ENCODE measurements at regions not wholly inside any gene's neighbourhood (a gene's known extent, or its start where the extent isn't known, plus 50 kb on each side); places are given as distances from the start of the nearest gene placed in this dataset.

DNA sequence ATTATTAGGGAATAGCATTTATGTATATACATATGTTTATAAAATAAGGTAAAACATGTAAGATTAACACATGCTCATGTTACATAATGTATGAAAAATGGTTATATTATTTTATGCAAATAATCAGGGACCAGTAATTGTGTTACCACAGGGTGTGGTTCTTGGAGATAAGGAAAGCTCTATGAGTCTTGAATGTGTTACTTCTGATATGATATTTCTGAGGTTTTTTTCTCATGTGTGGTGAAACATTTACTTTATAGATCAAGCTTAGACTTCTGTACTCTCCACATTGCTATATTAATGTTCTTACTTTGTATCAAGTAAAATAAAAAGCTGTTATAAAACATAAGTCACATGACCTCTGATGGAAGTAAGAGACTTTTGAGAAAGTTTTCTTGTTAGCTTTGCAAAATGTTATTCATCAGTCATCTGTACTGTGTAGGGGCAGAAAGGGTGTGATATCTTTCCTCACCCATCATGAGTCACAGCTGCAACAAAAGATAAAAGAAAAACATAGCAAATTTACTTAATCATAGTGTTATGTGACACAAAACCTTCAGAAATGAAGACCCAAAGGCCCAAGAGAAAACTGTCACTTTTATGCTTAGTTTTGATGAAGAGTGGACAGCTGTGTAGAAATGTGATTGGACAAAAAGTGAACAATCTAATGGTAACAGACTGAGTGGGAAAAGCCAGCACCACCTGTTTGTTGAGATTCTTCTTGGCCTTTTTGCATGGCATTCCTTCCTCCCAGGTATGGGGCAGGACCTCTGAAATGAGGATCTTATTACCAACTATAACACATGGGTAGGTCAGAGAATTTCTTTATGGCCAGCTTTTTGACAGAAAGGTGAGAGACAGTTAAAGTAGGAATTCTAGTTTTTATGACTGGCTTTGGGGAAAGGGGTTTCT lies 632.3 kb downstream of the PDHA2 start:
- no peak for DNase-seq
- H3K9me3 Mint-ChIP-seq (ENCODE audit: insufficient read depth), result peaks cover 8% of the 10 kb centered on the region
- no peak overlapping the region for H3K27ac ChIP-seq (ENCODE audit: low read length in 2 of 2)
- ATAC-seq (ENCODE audit: low read depth), result no peak
- H3K4me3 Mint-ChIP-seq, result no peak overlapping the region
- H3K79me2 ChIP-seq (ENCODE audit: control insufficient read depth, insufficient read depth, low read length), result no peaks in the 10 kb centered on the region
- no peak overlapping the region for H3K4me3 ChIP-seq (ENCODE audit: control extremely low read depth in 1 of 5, extremely low read depth in 1 of 5, insufficient read depth in 1 of 5, low read depth in 2 of 5, low read length in 4 of 5)
- H3K4me1 Mint-ChIP-seq, result no peaks in the 10 kb centered on the region
- H2AFZ ChIP-seq (ENCODE audit: insufficient read depth, low read depth, low read length, poor library complexity, severe bottlenecking), result no peak overlapping the region
- no peak overlapping the region for H3K9ac ChIP-seq (ENCODE audit: low read length)
- no peak overlapping the region for H3K4me2 ChIP-seq (replicated peaks; ENCODE audit: low read depth, low read length, poor library complexity, severe bottlenecking)
- POLR2A ChIA-PET, result no interaction called here
- H4K20me1 ChIP-seq (ENCODE audit: control insufficient read depth, insufficient read depth, low read length, poor library complexity, severe bottlenecking), result no peaks in the 10 kb centered on the region
- TF ChIP-seq, protein P1, sequence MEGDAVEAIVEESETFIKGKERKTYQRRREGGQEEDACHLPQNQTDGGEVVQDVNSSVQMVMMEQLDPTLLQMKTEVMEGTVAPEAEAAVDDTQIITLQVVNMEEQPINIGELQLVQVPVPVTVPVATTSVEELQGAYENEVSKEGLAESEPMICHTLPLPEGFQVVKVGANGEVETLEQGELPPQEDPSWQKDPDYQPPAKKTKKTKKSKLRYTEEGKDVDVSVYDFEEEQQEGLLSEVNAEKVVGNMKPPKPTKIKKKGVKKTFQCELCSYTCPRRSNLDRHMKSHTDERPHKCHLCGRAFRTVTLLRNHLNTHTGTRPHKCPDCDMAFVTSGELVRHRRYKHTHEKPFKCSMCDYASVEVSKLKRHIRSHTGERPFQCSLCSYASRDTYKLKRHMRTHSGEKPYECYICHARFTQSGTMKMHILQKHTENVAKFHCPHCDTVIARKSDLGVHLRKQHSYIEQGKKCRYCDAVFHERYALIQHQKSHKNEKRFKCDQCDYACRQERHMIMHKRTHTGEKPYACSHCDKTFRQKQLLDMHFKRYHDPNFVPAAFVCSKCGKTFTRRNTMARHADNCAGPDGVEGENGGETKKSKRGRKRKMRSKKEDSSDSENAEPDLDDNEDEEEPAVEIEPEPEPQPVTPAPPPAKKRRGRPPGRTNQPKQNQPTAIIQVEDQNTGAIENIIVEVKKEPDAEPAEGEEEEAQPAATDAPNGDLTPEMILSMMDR (IDR thresholded peaks at IDR 0.05), result no peak
- TF ChIP-seq EZH2 (IDR thresholded peaks at IDR 0.05; ENCODE audit: borderline replicate concordance, insufficient read depth, low read depth, low read length, poor library complexity, severe bottlenecking), result no peak
- peaks cover 0 to 7% (median 5%) of the 10 kb centered on the region in 3 donors for H3K9me3 ChIP-seq (ENCODE audit: control extremely low read depth in 1 of 3, control insufficient read depth in 2 of 3, insufficient read depth in 1 of 3, low read length in 2 of 3)
- CTCF ChIA-PET, result no interaction called here
- H3K27ac Mint-ChIP-seq, result no peak overlapping the region
- no peaks in the 10 kb centered on the region for H3K36me3 ChIP-seq (replicated peaks in 1 of 2; ENCODE audit: control extremely low read depth in 1 of 2, control insufficient read depth in 1 of 2, extremely low read depth in 1 of 2, insufficient read depth in 2 of 2, low read length in 1 of 2)
- no peaks in the 10 kb centered on the region for H3K27me3 Mint-ChIP-seq
- H3K27me3 ChIP-seq (replicated peaks in 1 of 4; ENCODE audit: control extremely low read depth in 1 of 4, control insufficient read depth in 3 of 4, insufficient read depth in 4 of 4, low read length in 3 of 4), result no peaks in the 10 kb centered on the region
- no peaks in the 10 kb centered on the region for H3K4me1 ChIP-seq (ENCODE audit: control insufficient read depth in 2 of 2, insufficient read depth in 2 of 2, low read length in 2 of 2)
- intact Hi-C loops (cut with micrococcal nuclease), result no loop called here

DNA sequence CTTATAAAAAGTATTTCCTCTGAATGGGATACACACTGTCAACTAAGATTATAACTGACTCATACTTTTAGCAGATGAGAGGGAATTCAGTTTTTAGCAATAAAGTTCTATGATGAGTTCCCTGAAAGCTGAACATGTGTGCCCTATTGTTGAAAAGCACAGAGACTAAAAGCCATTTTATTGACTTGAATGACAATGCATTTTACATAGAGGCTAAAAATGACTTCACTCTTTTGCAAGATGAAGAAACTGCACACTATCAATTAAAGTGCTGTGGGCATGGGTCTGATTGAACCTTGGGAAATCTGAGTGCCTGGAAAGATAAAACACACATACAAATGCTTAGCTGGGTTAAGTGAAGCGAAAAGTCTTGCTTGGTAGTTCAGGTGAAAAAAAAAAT lies 633.4 kb downstream of the PDHA2 start:
- intact Hi-C loops (cut with micrococcal nuclease), result no loop called here
- ChIA-PET POLR2A (no interaction called here), CTCF (no interaction called here)
- TF ChIP-seq, protein P1 (IDR thresholded peaks at IDR 0.05), result no peak
- no peak for TF ChIP-seq EZH2 (IDR thresholded peaks at IDR 0.05; ENCODE audit: borderline replicate concordance, insufficient read depth, low read depth, low read length, poor library complexity, severe bottlenecking)
- no peak overlapping the region for H3K9ac ChIP-seq (ENCODE audit: low read length)
- no peak overlapping the region for H2AFZ ChIP-seq (ENCODE audit: insufficient read depth, low read depth, low read length, poor library complexity, severe bottlenecking)
- Mint-ChIP-seq H3K4me3 (no peak overlapping the region), H3K4me1 (no peaks in the 10 kb centered on the region), H3K9me3 (ENCODE audit: insufficient read depth) (peaks cover 8% of the 10 kb centered on the region), H3K27me3 (no peaks in the 10 kb centered on the region), H3K27ac (no peak overlapping the region)
- no peaks in the 10 kb centered on the region for H3K4me1 ChIP-seq (ENCODE audit: control insufficient read depth in 2 of 2, insufficient read depth in 2 of 2, low read length in 2 of 2)
- no peak overlapping the region for H3K4me3 ChIP-seq (ENCODE audit: control extremely low read depth in 1 of 5, extremely low read depth in 1 of 5, insufficient read depth in 1 of 5, low read depth in 2 of 5, low read length in 4 of 5)
- no peak overlapping the region for H3K27ac ChIP-seq (ENCODE audit: low read length in 2 of 2)
- no peaks in the 10 kb centered on the region for H3K36me3 ChIP-seq (replicated peaks in 1 of 2; ENCODE audit: control extremely low read depth in 1 of 2, control insufficient read depth in 1 of 2, extremely low read depth in 1 of 2, insufficient read depth in 2 of 2, low read length in 1 of 2)
- no peaks in the 10 kb centered on the region for H3K79me2 ChIP-seq (ENCODE audit: control insufficient read depth, insufficient read depth, low read length)
- H4K20me1 ChIP-seq (ENCODE audit: control insufficient read depth, insufficient read depth, low read length, poor library complexity, severe bottlenecking), result no peaks in the 10 kb centered on the region
- no peaks in the 10 kb centered on the region for H3K27me3 ChIP-seq (replicated peaks in 1 of 4; ENCODE audit: control extremely low read depth in 1 of 4, control insufficient read depth in 3 of 4, insufficient read depth in 4 of 4, low read length in 3 of 4)
- peaks cover 0 to 7% (median 5%) of the 10 kb centered on the region in 3 donors for H3K9me3 ChIP-seq (ENCODE audit: control extremely low read depth in 1 of 3, control insufficient read depth in 2 of 3, insufficient read depth in 1 of 3, low read length in 2 of 3)
- ATAC-seq (ENCODE audit: low read depth), result no peak
- DNase-seq, result no peak
- no peak overlapping the region for H3K4me2 ChIP-seq (replicated peaks; ENCODE audit: low read depth, low read length, poor library complexity, severe bottlenecking)
- WGBS (ENCODE audit: insufficient coverage), result no CpG with 5 or more reads among the region's 1 CpG
